HL-60 (cell line): ENCODE measurements at regions not wholly inside any gene's neighbourhood (a gene's known extent, or its start where the extent isn't known, plus 50 kb on each side); places are given as distances from the start of the nearest gene placed in this dataset.

Source experiments
- DNase-seq, 2 experiments: peaks; one replicate each; pipeline ENCODE4 v3.0.0-alpha.2; 2010 to 2020; ENCODE audit warnings: low read depth in 1 of 2, low spot score in 1 of 2
- H3K27ac ChIP-seq: fragments of 250-450 bp; sonication (Bioruptor Pico); replicated peaks from 2 replicates; pipeline ENCODE4 v1.5.1; 2020; ENCODE audit warnings: mild to moderate bottlenecking, moderate library complexity
- H3K27me3 ChIP-seq: fragments of 250-450 bp; sonication (Bioruptor Pico); 2 replicates; pipeline ENCODE4 v1.5.1; 2021; ENCODE audit warnings: mild to moderate bottlenecking, moderate library complexity; ENCODE audit not compliant: insufficient read depth, poor library complexity, severe bottlenecking
- H3K4me3 ChIP-seq: replicated peaks from 2 replicates; pipeline ENCODE4 v1.5.1; 2011; ENCODE audit warnings: mild to moderate bottlenecking, control low read depth, low read length; ENCODE audit not compliant: insufficient read depth
- GABPA ChIP-seq: IDR thresholded peaks from 2 replicates; pipeline ENCODE4 v1.6.1; 2012; ENCODE audit warnings: low read depth
- POLR2AphosphoS5 ChIP-seq: IDR thresholded peaks from 2 replicates; pipeline ENCODE4 v1.6.1; 2012; ENCODE audit warnings: low read depth
- REST ChIP-seq: IDR thresholded peaks from 2 replicates; pipeline ENCODE4 v1.6.1; 2012; ENCODE audit warnings: low read depth; ENCODE audit not compliant: insufficient replicate concordance
- SPI1 ChIP-seq: IDR thresholded peaks from 2 replicates; pipeline ENCODE4 v1.6.1; 2012; ENCODE audit warnings: low read depth, mild to moderate bottlenecking, borderline replicate concordance
- TF ChIP-seq, protein P1 (sequence below): IDR thresholded peaks from one replicate; pipeline ENCODE4 v1.5.1; 2011; ENCODE audit warnings: low read length, control low read depth, inconsistent platforms; ENCODE audit not compliant: insufficient read depth

- no peak for DNase-seq
Observed at GRCh38 chr14:36021030-36021422, 155.5 kb downstream of the PTCSC3 start.

GRCh38 chr14:36020120-36021029 lies 156.1 kb downstream of the PTCSC3 start:
- TF ChIP-seq SPI1 (no peak), POLR2AphosphoS5 (no peak), GABPA (no peak), REST (no peak)
- TF ChIP-seq, protein P1, sequence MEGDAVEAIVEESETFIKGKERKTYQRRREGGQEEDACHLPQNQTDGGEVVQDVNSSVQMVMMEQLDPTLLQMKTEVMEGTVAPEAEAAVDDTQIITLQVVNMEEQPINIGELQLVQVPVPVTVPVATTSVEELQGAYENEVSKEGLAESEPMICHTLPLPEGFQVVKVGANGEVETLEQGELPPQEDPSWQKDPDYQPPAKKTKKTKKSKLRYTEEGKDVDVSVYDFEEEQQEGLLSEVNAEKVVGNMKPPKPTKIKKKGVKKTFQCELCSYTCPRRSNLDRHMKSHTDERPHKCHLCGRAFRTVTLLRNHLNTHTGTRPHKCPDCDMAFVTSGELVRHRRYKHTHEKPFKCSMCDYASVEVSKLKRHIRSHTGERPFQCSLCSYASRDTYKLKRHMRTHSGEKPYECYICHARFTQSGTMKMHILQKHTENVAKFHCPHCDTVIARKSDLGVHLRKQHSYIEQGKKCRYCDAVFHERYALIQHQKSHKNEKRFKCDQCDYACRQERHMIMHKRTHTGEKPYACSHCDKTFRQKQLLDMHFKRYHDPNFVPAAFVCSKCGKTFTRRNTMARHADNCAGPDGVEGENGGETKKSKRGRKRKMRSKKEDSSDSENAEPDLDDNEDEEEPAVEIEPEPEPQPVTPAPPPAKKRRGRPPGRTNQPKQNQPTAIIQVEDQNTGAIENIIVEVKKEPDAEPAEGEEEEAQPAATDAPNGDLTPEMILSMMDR: no peak
- no peaks in the 10 kb centered on the region for H3K27me3 ChIP-seq
- no peak for DNase-seq
- no peak overlapping the region for H3K27ac ChIP-seq
- no peak overlapping the region for H3K4me3 ChIP-seq

More at GRCh38 chr14:36021030-36021422, 155.5 kb downstream of the PTCSC3 start:
- H3K27ac ChIP-seq: no peak overlapping the region
- TF ChIP-seq POLR2AphosphoS5 (no peak), SPI1 (no peak), REST (no peak), GABPA (no peak)
- TF ChIP-seq, protein P1: no peak
- no peaks in the 10 kb centered on the region for H3K27me3 ChIP-seq
- H3K4me3 ChIP-seq: no peak overlapping the region

GRCh38 chr14:36019126-36019525 lies 157.4 kb downstream of the PTCSC3 start:
- Histone ChIP-seq H3K27me3 (no peaks in the 10 kb centered on the region), H3K4me3 (no peak overlapping the region), H3K27ac (no peak overlapping the region)
- DNase-seq: no peak
- TF ChIP-seq REST: no peak
- no peak for TF ChIP-seq POLR2AphosphoS5
- no peak for TF ChIP-seq SPI1
- no peak for TF ChIP-seq GABPA
